ENCODE measurements at regions not wholly inside any gene's neighbourhood (a gene's known extent, or its start where the extent isn't known, plus 50 kb on each side); places are given as distances from the start of the nearest gene placed in this dataset.
A peak's percentile ranks its signal among the peaks of the same experiment; 100 is the strongest.

DNA sequence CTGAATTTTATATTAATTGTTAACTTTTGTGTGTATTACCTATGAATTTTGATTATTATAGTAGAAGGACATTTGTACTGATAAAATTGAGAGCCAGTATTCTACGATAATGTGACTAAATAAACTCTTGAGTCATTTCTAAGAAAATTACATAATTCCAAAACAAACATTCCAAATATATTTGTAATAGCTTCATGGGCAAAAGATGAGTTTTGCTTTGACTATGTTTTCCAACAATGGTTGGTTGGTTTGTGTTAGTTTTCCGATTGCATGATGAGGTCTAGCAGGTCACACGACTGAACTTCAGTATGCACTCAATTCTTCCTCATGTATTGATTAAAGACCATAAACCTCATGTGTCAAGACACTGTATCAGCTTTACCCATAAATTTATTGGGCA lies 71.7 kb upstream of the WDR75 start:
- peak; percentile 68 for DNase-seq (ENCODE audit: low read depth)

DNA sequence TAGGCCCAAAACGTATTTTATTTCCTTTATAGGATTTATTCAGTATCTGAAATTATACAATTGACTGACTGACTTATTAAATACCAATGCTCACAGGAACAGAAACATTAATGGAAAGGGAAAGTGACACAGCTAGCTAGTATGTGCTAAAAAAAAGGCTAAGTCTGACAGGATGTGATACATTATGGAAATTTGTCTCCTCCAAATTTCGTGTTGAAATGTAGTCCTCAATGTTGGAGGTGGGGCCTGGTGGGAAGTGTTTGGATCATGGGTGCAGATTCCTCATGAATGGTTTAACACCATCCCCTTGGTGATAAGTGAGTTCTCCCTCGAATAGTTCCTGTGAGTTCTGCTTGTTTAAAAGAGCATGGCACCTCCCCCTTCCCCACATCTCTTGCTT lies 70.6 kb upstream of the WDR75 start:
- DNase-seq (ENCODE audit: low read depth): peak; percentile 17

DNA sequence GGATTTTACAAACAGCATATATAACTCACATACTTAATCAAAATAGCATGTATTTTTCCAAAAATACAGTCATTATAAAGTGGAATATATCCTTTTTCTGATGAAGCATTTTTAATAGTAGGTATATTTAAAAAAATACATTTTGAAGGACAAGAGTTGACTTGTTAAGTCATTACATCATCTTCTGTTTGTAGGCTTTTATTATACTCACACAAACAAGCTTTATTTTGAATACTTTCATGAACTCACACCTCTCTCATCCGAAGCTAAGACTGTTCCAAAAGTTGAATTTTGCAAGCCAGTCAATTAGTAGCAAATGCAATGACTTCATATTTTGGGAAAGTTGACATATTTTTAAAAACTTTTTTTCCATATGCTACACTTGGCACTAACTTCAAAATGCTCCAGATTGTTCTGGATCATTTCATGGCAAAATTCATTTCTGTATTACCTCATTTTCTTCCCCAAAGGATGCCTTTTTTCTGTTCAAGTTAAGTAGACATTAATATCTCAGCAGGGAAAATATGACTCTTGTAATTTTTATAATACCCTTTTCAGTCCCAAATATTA lies 68.5 kb upstream of the WDR75 start:
- peak; percentile 17 for DNase-seq (ENCODE audit: low read depth)

- no peak for DNase-seq (ENCODE audit: low read depth)
Observed at GRCh38 chr2:189374481-189374880, 66.8 kb upstream of the WDR75 start.

DNA sequence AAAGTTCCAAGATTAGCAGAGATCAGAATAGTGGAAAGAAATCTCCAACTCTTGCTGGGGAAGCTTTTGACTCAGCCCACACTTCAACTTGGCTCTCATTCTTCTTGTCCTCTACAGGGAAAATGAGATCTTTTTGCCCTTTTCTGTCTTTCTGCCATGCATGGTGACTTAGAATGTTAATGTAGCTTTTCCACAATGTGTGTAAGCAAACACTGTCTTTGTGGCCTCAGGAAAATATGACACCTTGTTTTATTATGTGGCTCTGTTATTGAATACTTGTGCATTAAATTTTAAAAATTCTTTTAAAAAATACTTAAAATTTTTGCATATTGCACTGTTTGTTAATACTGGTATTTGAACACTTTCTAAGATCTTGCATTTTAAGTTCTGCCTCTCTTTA lies 65.4 kb upstream of the WDR75 start:
- DNase-seq (ENCODE audit: low read depth): peak; percentile 54

GRCh38 chr2:189379287-189379630 lies 62.0 kb upstream of the WDR75 start:
- peak; percentile 33 for DNase-seq (ENCODE audit: low read depth)

GRCh38 chr2:189379731-189380261 lies 61.5 kb upstream of the WDR75 start:
- DNase-seq (ENCODE audit: low read depth): no peak

DNA sequence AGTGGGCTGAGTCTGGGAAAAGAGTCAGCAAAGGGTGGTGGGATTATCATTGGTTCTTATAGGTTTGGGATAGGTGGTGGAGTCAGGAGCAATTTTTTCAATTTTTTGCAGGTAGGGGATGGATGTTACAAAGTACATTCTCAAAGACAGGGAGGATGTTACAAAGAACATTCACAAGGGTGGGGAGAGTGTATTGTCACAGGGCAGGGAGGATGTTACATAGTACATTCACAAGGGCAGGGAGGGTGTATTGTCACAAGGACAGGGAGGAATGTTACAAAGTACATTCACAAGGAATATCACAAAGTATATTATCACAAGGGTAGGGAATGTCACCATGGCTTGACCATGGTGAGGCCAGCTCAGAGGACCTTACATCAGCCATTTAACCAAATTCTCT lies 58.6 kb upstream of the WDR75 start:
- DNase-seq (ENCODE audit: low read depth): no peak

DNA sequence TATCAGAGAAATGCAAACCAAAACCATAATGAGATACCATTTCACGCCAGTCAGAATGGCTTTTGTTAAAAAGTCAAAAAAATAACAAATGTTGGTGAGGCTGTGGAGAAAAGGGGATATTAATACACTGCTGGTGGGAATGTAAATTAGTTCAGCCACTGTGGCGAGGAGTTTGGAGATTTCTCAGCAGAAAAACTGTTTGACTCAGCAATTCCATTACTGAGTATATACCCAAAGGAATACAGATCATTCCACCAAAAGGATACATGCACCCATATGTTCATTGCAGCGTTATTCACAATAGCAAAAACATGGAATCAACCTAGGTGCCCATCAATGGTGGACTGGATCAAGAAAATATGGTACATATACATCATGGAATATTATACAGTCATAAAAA lies 54.5 kb upstream of the WDR75 start:
- no peak for DNase-seq (ENCODE audit: low read depth)

DNA sequence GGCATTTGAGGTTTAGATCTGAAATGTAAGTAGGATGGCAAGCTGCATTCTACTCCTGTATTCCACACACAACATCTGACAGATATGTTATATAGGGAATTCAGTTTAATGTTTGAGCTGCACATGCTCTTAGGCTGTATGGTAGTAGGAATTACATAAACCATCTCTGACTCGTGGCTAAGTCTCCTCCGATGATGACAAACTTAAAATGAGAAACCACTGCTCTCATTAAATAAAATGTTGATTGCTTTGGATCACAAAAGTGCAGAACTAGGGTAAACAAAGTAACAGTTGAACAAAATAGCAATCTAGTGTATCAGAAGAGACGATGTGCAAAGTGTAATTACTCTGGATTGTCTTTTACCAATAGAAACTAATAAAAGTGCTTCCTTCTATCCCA lies 50.1 kb upstream of the WDR75 start:
- no peak for DNase-seq (ENCODE audit: low read depth)

All from fibroblast of gingiva (primary cell).